HCT116 (cell line): ENCODE measurements at regions not wholly inside any gene's neighbourhood (a gene's known extent, or its start where the extent isn't known, plus 50 kb on each side); places are given as distances from the start of the nearest gene placed in this dataset.

Experiments used
- POLR2A ChIP-seq: IDR thresholded peaks from 2 replicates; pipeline ENCODE4 v1.7.0; 2011; ENCODE audit warnings: borderline replicate concordance; ENCODE audit not compliant: insufficient read depth, insufficient read length; ENCODE audit errors: extremely low read depth
- SRF ChIP-seq: IDR thresholded peaks from 2 replicates; pipeline ENCODE4 v1.6.1; 2012; ENCODE audit warnings: low read depth
- TCF7L2 ChIP-seq: IDR thresholded peaks from 2 replicates; pipeline ENCODE4 v1.7.0; 2011; ENCODE audit warnings: borderline replicate concordance, inconsistent platforms; ENCODE audit not compliant: insufficient read depth, insufficient read length; ENCODE audit errors: extremely low read depth
- ZFX ChIP-seq: fragments of 450-650 bp; IDR thresholded peaks from 2 replicates; pipeline ENCODE4 v1.6.1; 2017
- TF ChIP-seq, protein P1 (sequence below), 3 experiments: fragments of 200-600 bp in 1 of 3; sonication (generic) in 1 of 3; IDR thresholded peaks in 2 of 3; conservative IDR thresholded peaks in 1 of 3; 2 replicates each; pipeline ENCODE4 v1.5.1; 2012 to 2017; ENCODE audit warnings: low read depth in 2 of 3, low read length in 2 of 3, antibody characterized with exemption in 1 of 3, borderline replicate concordance in 1 of 3, control low read depth in 1 of 3, mild to moderate bottlenecking in 1 of 3, mixed read lengths in 1 of 3, mixed run types in 1 of 3, moderate library complexity in 1 of 3; ENCODE audit not compliant: insufficient read depth in 1 of 3

DNA sequence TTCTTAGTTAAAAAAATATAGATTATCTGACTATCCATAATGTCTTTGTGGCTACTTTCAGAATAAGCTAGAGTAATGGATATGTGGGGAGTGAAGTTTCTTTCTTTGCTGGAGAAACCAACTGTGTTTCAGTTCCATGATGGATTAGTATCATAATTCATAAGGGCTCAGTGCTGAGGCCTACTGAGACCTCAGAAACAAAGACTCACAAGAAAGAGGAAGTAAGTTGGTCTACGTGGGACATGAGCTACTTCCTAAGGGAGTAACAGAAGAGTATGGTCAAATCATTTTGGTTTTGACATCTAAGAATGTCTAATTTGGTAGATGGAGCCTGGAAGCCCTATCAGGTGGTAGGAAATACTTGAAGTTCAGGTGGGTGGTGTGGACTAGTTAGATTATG is 99.0 kb upstream of the HTR2A start:
- TF ChIP-seq SRF: no peak
- no peak for TF ChIP-seq TCF7L2
- TF ChIP-seq, protein P1, sequence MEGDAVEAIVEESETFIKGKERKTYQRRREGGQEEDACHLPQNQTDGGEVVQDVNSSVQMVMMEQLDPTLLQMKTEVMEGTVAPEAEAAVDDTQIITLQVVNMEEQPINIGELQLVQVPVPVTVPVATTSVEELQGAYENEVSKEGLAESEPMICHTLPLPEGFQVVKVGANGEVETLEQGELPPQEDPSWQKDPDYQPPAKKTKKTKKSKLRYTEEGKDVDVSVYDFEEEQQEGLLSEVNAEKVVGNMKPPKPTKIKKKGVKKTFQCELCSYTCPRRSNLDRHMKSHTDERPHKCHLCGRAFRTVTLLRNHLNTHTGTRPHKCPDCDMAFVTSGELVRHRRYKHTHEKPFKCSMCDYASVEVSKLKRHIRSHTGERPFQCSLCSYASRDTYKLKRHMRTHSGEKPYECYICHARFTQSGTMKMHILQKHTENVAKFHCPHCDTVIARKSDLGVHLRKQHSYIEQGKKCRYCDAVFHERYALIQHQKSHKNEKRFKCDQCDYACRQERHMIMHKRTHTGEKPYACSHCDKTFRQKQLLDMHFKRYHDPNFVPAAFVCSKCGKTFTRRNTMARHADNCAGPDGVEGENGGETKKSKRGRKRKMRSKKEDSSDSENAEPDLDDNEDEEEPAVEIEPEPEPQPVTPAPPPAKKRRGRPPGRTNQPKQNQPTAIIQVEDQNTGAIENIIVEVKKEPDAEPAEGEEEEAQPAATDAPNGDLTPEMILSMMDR (IDR thresholded peaks at IDR 0.05 in 2 of 3, conservative IDR thresholded peaks at IDR 0.05 in 1 of 3; ENCODE audit: borderline replicate concordance in 1 of 3, insufficient read depth in 1 of 3, low read depth in 2 of 3, low read length in 2 of 3): no peak
- no peak for TF ChIP-seq POLR2A
- no peak for TF ChIP-seq ZFX
